KMS-11 (cell line): ENCODE measurements at regions not wholly inside any gene's neighbourhood (a gene's known extent, or its start where the extent isn't known, plus 50 kb on each side); places are given as distances from the start of the nearest gene placed in this dataset.

Experiments
- H2AFZ ChIP-seq: fragments of 200-600 bp; sonication (generic); 2 replicates; pipeline ENCODE4 v1.6.1; 2016; ENCODE audit warnings: antibody characterized with exemption, mixed run types, low read depth
- H3K27ac ChIP-seq: fragments of 200-600 bp; sonication (generic); 2 replicates; pipeline ENCODE4 v1.6.1; 2016; ENCODE audit warnings: mild to moderate bottlenecking, mixed run types
- H3K27me3 ChIP-seq: fragments of 200-600 bp; sonication (generic); 2 replicates; pipeline ENCODE4 v1.6.1; 2017; ENCODE audit warnings: mild to moderate bottlenecking, low read depth, mixed run types, moderate library complexity; ENCODE audit not compliant: insufficient read depth
- H3K36me3 ChIP-seq: fragments of 200-600 bp; sonication (generic); 2 replicates; pipeline ENCODE4 v1.6.1; 2017; ENCODE audit warnings: mild to moderate bottlenecking, mixed run types; ENCODE audit not compliant: insufficient read depth
- H3K4me1 ChIP-seq: fragments of 200-600 bp; sonication (generic); 2 replicates; pipeline ENCODE4 v1.6.1; 2016; ENCODE audit warnings: mild to moderate bottlenecking, low read depth, mixed run types; ENCODE audit not compliant: poor library complexity, severe bottlenecking
- H3K4me2 ChIP-seq: fragments of 200-600 bp; sonication (generic); 2 replicates; pipeline ENCODE4 v1.7.0; 2016; ENCODE audit warnings: mild to moderate bottlenecking, mixed run types
- H3K4me3 ChIP-seq: fragments of 200-600 bp; sonication (generic); IDR thresholded peaks from 2 replicates; pipeline ENCODE4 v1.6.1; 2017; ENCODE audit warnings: low read depth, low read length, mixed read lengths; ENCODE audit not compliant: insufficient read depth
- H3K79me2 ChIP-seq: fragments of 200-600 bp; sonication (generic); 2 replicates; pipeline ENCODE4 v1.6.1; 2016; ENCODE audit warnings: low read depth, mixed run types; ENCODE audit not compliant: insufficient read depth
- H3K9ac ChIP-seq: fragments of 200-600 bp; sonication (generic); 2 replicates; pipeline ENCODE4 v1.6.1; 2016; ENCODE audit warnings: mild to moderate bottlenecking, mixed run types
- H4K20me1 ChIP-seq: fragments of 200-600 bp; sonication (generic); 2 replicates; pipeline ENCODE4 v1.6.1; 2016; ENCODE audit warnings: mild to moderate bottlenecking, mixed run types; ENCODE audit not compliant: insufficient read depth
- CTCF ChIP-seq: fragments of 200-600 bp; sonication (generic); conservative IDR thresholded peaks from 2 replicates; pipeline ENCODE4 v1.6.1; 2017; ENCODE audit warnings: low read depth, mild to moderate bottlenecking, antibody characterized with exemption, low read length, moderate library complexity, mixed read lengths

GRCh38 chr4:30792601-30793000 is 72.4 kb downstream of the PCDH7 start:
- Histone ChIP-seq H4K20me1 (no peaks in the 10 kb centered on the region), H3K36me3 (no peaks in the 10 kb centered on the region), H3K4me3 (no peak overlapping the region), H3K4me2 (no peak overlapping the region), H3K79me2 (no peaks in the 10 kb centered on the region), H3K4me1 (no peaks in the 10 kb centered on the region), H3K27ac (no peak overlapping the region), H2AFZ (no peak overlapping the region), H3K9ac (no peak overlapping the region), H3K27me3 (no peaks in the 10 kb centered on the region)
- TF ChIP-seq CTCF = no peak

- Histone ChIP-seq H3K4me3 (no peak overlapping the region), H3K36me3 (no peaks in the 10 kb centered on the region), H4K20me1 (no peaks in the 10 kb centered on the region), H3K4me1 (no peaks in the 10 kb centered on the region), H2AFZ (no peak overlapping the region), H3K4me2 (no peak overlapping the region), H3K27ac (no peak overlapping the region), H3K79me2 (no peaks in the 10 kb centered on the region), H3K9ac (no peak overlapping the region), H3K27me3 (no peaks in the 10 kb centered on the region)
- TF ChIP-seq CTCF = no peak
These were observed 81.7 kb downstream of the PCDH7 start for GRCh38 chr4:30801876-30802275.

- no peak overlapping the region for H3K9ac ChIP-seq
- no peak overlapping the region for H3K27ac ChIP-seq
- no peaks in the 10 kb centered on the region for H3K79me2 ChIP-seq
- H3K4me1 ChIP-seq = no peaks in the 10 kb centered on the region
- no peaks in the 10 kb centered on the region for H4K20me1 ChIP-seq
- H3K4me2 ChIP-seq = no peak overlapping the region
- H2AFZ ChIP-seq = no peak overlapping the region
- H3K4me3 ChIP-seq = no peak overlapping the region
- no peaks in the 10 kb centered on the region for H3K27me3 ChIP-seq
- no peaks in the 10 kb centered on the region for H3K36me3 ChIP-seq
- no peak for TF ChIP-seq CTCF
These were observed 82.6 kb downstream of the PCDH7 start for GRCh38 chr4:30802622-30803323.

- no peaks in the 10 kb centered on the region for H3K79me2 ChIP-seq
These were observed 88.1 kb downstream of the PCDH7 start for GRCh38 chr4:30808276-30808675.

More at GRCh38 chr4:30808276-30808675, 88.1 kb downstream of the PCDH7 start:
- Histone ChIP-seq H4K20me1 (no peaks in the 10 kb centered on the region), H3K27ac (no peak overlapping the region), H3K4me1 (no peaks in the 10 kb centered on the region), H3K36me3 (no peaks in the 10 kb centered on the region), H3K4me3 (no peak overlapping the region), H3K4me2 (no peak overlapping the region), H3K9ac (no peak overlapping the region), H3K27me3 (no peaks in the 10 kb centered on the region), H2AFZ (no peak overlapping the region)
- TF ChIP-seq CTCF = no peak
